Smooth muscle cell (in vitro differentiated cells): ENCODE measurements at regions not wholly inside any gene's neighbourhood (a gene's known extent, or its start where the extent isn't known, plus 50 kb on each side); places are given as distances from the start of the nearest gene placed in this dataset.

Source experiments
- DNase-seq: peaks from one replicate; lab custom pipeline; 2025; ENCODE audit not compliant: unreplicated experiment; lab: John Stamatoyannopoulos, UW
- H2AFZ ChIP-seq: fragments of 200-600 bp; sonication (generic); 2 replicates; pipeline ENCODE4 v1.6.0; 2016; ENCODE audit warnings: antibody characterized with exemption, low read depth, mild to moderate bottlenecking
- H3F3A ChIP-seq: fragments of 200-600 bp; sonication (generic); 2 replicates; pipeline ENCODE4 v1.6.0; 2017; ENCODE audit warnings: antibody characterized with exemption, low read depth
- H3K27ac ChIP-seq: fragments of 200-600 bp; sonication (generic); 2 replicates; pipeline ENCODE4 v1.5.1; 2016; ENCODE audit warnings: low read depth, mild to moderate bottlenecking
- H3K27me3 ChIP-seq: fragments of 200-600 bp; sonication (generic); 2 replicates; pipeline ENCODE4 v1.6.1; 2016; ENCODE audit warnings: low read depth, mild to moderate bottlenecking
- H3K36me3 ChIP-seq: fragments of 200-600 bp; sonication (generic); 2 replicates; pipeline ENCODE4 v1.5.1; 2016; ENCODE audit warnings: low read depth
- H3K4me1 ChIP-seq: fragments of 200-600 bp; sonication (generic); 2 replicates; pipeline ENCODE4 v1.5.1; 2016; ENCODE audit warnings: low read depth
- H3K4me2 ChIP-seq: fragments of 200-600 bp; sonication (generic); 2 replicates; pipeline ENCODE4 v1.6.0; 2016; ENCODE audit warnings: mild to moderate bottlenecking
- H3K4me3 ChIP-seq: fragments of 200-600 bp; sonication (generic); 2 replicates; pipeline ENCODE4 v1.5.1; 2016; ENCODE audit warnings: mild to moderate bottlenecking
- H3K79me2 ChIP-seq: fragments of 200-600 bp; sonication (generic); 2 replicates; pipeline ENCODE4 v1.6.0; 2016; ENCODE audit warnings: low read depth, mild to moderate bottlenecking
- H3K9ac ChIP-seq: fragments of 200-600 bp; sonication (generic); 2 replicates; pipeline ENCODE4 v1.6.0; 2016; ENCODE audit warnings: low read depth
- H3K9me3 ChIP-seq: fragments of 200-600 bp; sonication (generic); replicated peaks from 2 replicates; pipeline ENCODE4 v1.5.1; 2016; ENCODE audit warnings: low read depth
- H4K20me1 ChIP-seq: fragments of 200-600 bp; sonication (generic); 2 replicates; pipeline ENCODE4 v1.6.0; 2016; ENCODE audit warnings: low read depth
- WGBS: methylation state at CpG from one replicate; pipeline ENCODE4 v1.1.7; 2016; ENCODE audit warnings: low lambda C conversion rate; 5-methylcytosine and 5-hydroxymethylcytosine counted together
- TF ChIP-seq, protein P1 (sequence below): fragments of 200-600 bp; sonication (generic); IDR thresholded peaks from 2 replicates; pipeline ENCODE4 v1.5.1; 2017; ENCODE audit warnings: borderline replicate concordance, mild to moderate bottlenecking, antibody characterized with exemption; ENCODE audit not compliant: insufficient read depth, poor library complexity, severe bottlenecking

- no peaks in the 10 kb centered on the region for H3K36me3 ChIP-seq
- peaks cover 7% of the 10 kb centered on the region for H3K27me3 ChIP-seq
- DNase-seq, result no peak
- H3K4me2 ChIP-seq, result peak overlapping the region; percentile 2
- H3K79me2 ChIP-seq, result no peaks in the 10 kb centered on the region
- no peaks in the 10 kb centered on the region for H4K20me1 ChIP-seq
- H3K4me3 ChIP-seq, result no peak overlapping the region
- no peak overlapping the region for H3K9ac ChIP-seq
- H3K9me3 ChIP-seq, result no peaks in the 10 kb centered on the region
- TF ChIP-seq, protein P1, sequence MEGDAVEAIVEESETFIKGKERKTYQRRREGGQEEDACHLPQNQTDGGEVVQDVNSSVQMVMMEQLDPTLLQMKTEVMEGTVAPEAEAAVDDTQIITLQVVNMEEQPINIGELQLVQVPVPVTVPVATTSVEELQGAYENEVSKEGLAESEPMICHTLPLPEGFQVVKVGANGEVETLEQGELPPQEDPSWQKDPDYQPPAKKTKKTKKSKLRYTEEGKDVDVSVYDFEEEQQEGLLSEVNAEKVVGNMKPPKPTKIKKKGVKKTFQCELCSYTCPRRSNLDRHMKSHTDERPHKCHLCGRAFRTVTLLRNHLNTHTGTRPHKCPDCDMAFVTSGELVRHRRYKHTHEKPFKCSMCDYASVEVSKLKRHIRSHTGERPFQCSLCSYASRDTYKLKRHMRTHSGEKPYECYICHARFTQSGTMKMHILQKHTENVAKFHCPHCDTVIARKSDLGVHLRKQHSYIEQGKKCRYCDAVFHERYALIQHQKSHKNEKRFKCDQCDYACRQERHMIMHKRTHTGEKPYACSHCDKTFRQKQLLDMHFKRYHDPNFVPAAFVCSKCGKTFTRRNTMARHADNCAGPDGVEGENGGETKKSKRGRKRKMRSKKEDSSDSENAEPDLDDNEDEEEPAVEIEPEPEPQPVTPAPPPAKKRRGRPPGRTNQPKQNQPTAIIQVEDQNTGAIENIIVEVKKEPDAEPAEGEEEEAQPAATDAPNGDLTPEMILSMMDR, result no peak
- H3F3A ChIP-seq, result no peaks in the 10 kb centered on the region
- WGBS, result 46% methylated on average over 9 of the region's 9 CpGs
- peaks cover 20% of the 10 kb centered on the region for H3K4me1 ChIP-seq
- H3K27ac ChIP-seq, result no peak overlapping the region
- no peak overlapping the region for H2AFZ ChIP-seq
Measured at GRCh38 chr11:92789761-92790160, 179.7 kb upstream of the MTNR1B start.

GRCh38 chr11:92790366-92790765 lies 179.1 kb upstream of the MTNR1B start:
- 82% methylated on average over 1 of the region's 1 CpG for WGBS

GRCh38 chr11:92790926-92791616 lies 178.4 kb upstream of the MTNR1B start:
- no peak overlapping the region for H2AFZ ChIP-seq
- H3K36me3 ChIP-seq, result no peaks in the 10 kb centered on the region
- H4K20me1 ChIP-seq, result no peaks in the 10 kb centered on the region
- TF ChIP-seq, protein P1, result no peak
- no peak overlapping the region for H3K4me2 ChIP-seq
- no peak overlapping the region for H3K4me3 ChIP-seq
- H3K79me2 ChIP-seq, result no peaks in the 10 kb centered on the region
- H3F3A ChIP-seq, result no peaks in the 10 kb centered on the region
- peaks cover 21% of the 10 kb centered on the region for H3K4me1 ChIP-seq
- DNase-seq, result no peak
- H3K27me3 ChIP-seq, result peaks cover 7% of the 10 kb centered on the region
- no peaks in the 10 kb centered on the region for H3K9me3 ChIP-seq
- H3K27ac ChIP-seq, result no peak overlapping the region
- no peak overlapping the region for H3K9ac ChIP-seq

More at GRCh38 chr11:92790366-92790765, 179.1 kb upstream of the MTNR1B start:
- H3K9me3 ChIP-seq, result no peaks in the 10 kb centered on the region
- H3K27ac ChIP-seq, result no peak overlapping the region
- no peak overlapping the region for H3K9ac ChIP-seq
- no peaks in the 10 kb centered on the region for H4K20me1 ChIP-seq
- no peak for DNase-seq
- H3K4me3 ChIP-seq, result no peak overlapping the region
- H3K4me1 ChIP-seq, result peaks cover 21% of the 10 kb centered on the region
- peaks cover 7% of the 10 kb centered on the region for H3K27me3 ChIP-seq
- no peaks in the 10 kb centered on the region for H3K79me2 ChIP-seq
- TF ChIP-seq, protein P1, result no peak
- no peaks in the 10 kb centered on the region for H3F3A ChIP-seq
- no peak overlapping the region for H2AFZ ChIP-seq
- H3K4me2 ChIP-seq, result no peak overlapping the region
- H3K36me3 ChIP-seq, result no peaks in the 10 kb centered on the region

- Histone ChIP-seq H3K27ac (no peak overlapping the region), H4K20me1 (no peaks in the 10 kb centered on the region), H3K9ac (no peak overlapping the region), H3K27me3 (peaks cover 10% of the 10 kb centered on the region), H3F3A (no peaks in the 10 kb centered on the region), H3K4me3 (no peak overlapping the region), H3K36me3 (no peaks in the 10 kb centered on the region), H3K4me2 (no peak overlapping the region), H3K4me1 (peaks cover 21% of the 10 kb centered on the region), H3K79me2 (no peaks in the 10 kb centered on the region), H2AFZ (no peak overlapping the region), H3K9me3 (no peaks in the 10 kb centered on the region)
- 95% methylated on average over 3 of the region's 3 CpGs for WGBS
- TF ChIP-seq, protein P1, result no peak
- DNase-seq, result no peak
Measured at GRCh38 chr11:92791886-92792285, 177.6 kb upstream of the MTNR1B start.
